Fibroblast of lung (primary cell): ENCODE measurements at regions not wholly inside any gene's neighbourhood (a gene's known extent, or its start where the extent isn't known, plus 50 kb on each side); places are given as distances from the start of the nearest gene placed in this dataset.

Experiments used
- CTCF ChIP-seq, 2 donors: IDR thresholded peaks in 1 of 2; conservative IDR thresholded peaks in 1 of 2; 1 replicate in 1 of 2; 2 replicates in 1 of 2; pipeline ENCODE4 v1.5.1; 2011 to 2012; ENCODE audit warnings: low read length in 2 of 2, control low read depth in 1 of 2, inconsistent platforms in 1 of 2, low read depth in 1 of 2, mild to moderate bottlenecking in 1 of 2
- EZH2 ChIP-seq: IDR thresholded peaks from 2 replicates; pipeline ENCODE4 v1.5.1; 2012; ENCODE audit warnings: low read length, control low read depth, mild to moderate bottlenecking; ENCODE audit errors: missing control alignments

- TF ChIP-seq CTCF (conservative IDR thresholded peaks at IDR 0.05 in 1 of 2, IDR thresholded peaks at IDR 0.05 in 1 of 2; ENCODE audit: low read depth in 1 of 2, low read length in 2 of 2) (no peak), EZH2 (no peak)
Observed at GRCh38 chr14:82987502-82988124, 1454.0 kb upstream of the SEL1L start.
